NCI-H524 (cell line): ENCODE measurements at regions not wholly inside any gene's neighbourhood (a gene's known extent, or its start where the extent isn't known, plus 50 kb on each side); places are given as distances from the start of the nearest gene placed in this dataset.

Experiments used
- DNase-seq, 2 experiments: peaks; one replicate each; lab custom pipeline; 2025; lab: John Stamatoyannopoulos, UW

DNA sequence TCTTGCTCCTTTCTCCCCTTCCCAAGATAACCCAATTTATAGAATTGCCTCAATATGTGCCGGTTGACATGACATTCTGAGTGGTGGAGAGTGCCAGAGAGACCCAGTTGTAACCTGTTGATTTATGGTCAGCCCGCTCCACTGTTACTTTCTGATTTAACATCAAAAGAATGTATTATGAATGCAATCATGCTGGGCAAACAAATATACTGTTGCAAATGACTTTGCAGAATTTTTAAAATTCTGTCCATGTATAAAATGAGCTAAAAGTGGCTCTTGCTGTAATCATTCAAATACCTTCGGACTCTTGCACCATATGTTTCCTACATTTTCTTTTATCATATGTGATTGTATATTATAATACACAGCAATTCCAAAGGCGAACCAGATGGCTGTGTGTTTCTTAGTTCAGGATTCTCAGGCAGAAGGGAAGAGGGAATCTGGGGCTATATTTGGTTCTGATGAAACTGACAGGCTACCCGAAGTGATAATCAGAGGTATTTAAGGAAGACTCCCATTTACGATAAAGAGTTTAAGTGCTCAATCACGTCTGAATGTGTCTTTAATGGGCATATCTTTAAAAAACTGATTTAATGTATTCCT lies 131.7 kb downstream of the CLCN4 start:
- DNase-seq = no peak

DNA sequence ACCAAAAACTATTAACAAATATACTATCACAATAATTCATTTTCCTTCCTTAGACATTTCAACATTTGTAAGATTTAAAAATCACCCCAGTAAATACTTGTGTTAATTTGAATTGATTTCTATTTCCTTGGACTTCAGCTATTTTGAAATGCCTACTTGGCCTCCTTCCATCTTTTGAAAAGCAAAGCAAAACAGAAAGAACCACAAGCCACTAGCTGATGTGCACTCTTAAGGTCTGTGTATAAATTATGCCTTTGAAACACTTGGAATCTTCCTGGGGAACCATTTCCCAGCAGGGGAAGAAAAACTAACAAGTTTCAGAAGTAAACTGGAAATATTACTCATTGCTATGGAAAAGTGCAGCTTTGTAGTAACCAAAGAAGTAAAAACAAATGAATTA lies 139.8 kb downstream of the CLCN4 start:
- no peak for DNase-seq

DNA sequence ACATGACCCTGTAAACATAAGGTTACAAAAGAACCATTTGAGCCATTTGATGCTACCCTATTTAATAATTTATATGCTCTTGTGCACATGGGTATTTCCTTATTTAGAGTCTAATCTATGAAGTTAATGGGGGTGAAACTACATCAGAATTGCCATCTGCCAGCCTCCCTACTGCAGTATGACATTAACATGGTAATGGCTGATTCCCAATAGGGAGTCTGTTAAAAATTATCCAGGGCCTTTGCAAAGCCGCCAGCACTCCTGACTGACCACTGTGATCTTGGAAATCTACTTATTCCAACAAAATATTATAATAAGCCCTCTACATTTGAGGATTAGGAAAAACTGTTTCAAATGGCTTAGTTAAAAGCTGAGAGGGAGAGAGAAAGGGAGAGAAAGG lies 153.7 kb downstream of the CLCN4 start:
- peak; percentile 8 to 63 for DNase-seq

DNA sequence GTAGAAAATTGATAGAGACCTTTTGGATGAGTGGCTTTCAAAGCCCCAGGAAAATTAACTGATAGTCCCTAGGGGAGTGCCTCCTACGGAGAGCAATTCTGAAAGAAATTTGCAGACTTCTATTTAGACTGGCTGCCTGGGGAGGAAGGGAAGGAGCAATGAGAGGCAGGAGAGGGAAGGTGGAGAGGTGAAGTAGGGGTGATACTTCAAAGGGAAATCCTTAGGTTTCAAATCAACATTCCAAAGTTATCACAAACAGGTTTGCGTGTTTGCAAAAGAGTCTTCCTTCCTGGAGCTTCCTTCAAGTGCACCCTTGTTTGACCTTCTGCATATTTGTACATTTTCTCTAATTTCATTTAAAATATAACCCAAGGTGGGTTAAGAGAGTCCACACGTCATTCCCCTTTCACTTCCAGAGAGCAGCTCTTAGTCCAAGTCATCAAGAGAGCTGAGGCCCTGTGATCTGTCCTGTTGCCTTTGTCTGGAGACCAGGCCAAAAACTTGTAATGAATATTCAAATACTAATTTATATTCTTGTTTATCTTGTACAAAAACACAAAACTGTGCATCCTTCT lies 157.8 kb downstream of the CLCN4 start:
- no peak for DNase-seq

DNA sequence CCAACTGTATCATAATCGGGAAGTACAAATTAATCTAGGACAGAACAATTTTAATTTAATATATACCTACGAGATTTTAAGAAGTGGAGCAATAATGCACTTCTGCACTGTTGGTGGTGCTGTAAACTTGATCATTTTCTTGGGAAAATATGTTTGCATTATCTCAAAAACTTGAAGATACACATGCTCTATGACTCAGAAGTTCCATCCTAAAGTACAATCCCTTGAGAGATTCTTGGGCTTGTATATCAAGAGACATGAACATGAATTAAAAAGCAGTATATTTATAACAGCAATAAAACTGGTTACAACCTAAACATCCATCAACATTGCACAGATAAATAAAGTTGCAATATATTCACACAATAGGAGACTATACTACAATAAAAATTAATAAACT lies 168.8 kb downstream of the CLCN4 start:
- no peak for DNase-seq

DNA sequence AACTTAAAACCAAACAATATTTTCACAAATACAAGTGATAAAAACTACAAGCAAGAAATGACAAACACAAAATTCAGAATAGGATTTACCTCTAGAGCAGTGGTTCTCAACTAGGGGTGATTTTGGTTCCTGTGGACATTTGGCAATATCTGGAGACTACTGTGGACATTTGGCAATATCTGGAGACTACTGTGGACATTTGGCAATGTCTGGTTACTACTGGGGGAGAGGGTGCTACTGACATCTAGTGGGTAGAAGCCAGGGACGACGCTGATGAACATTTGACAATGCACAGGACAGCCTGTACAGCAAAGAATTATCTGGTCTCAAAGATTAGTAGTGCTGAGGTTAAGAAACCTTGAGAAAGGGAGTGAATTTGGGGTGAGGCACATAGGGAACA lies 169.8 kb downstream of the CLCN4 start:
- peak in 1 of 2 experiments; percentile 46 for DNase-seq

DNA sequence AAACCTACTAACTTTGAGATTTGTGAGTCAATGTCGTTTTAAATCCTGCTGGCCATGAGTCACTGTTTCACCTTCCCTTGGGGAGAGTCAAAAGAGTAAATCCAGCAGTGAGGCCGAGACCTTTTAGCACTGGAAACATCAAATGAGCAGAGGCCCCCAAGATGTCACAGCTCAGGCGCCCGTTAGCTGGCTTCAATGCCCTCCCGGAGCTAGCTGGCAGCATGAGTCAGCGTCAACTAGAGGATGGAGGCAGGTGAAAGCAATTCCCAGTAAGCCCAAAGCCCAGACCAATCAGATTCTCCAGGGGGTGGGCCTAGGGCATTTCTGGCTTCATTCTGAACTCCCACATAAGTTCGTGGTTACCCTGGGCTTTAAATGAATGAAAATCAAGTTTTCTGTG lies 170.9 kb downstream of the CLCN4 start:
- no peak for DNase-seq

DNA sequence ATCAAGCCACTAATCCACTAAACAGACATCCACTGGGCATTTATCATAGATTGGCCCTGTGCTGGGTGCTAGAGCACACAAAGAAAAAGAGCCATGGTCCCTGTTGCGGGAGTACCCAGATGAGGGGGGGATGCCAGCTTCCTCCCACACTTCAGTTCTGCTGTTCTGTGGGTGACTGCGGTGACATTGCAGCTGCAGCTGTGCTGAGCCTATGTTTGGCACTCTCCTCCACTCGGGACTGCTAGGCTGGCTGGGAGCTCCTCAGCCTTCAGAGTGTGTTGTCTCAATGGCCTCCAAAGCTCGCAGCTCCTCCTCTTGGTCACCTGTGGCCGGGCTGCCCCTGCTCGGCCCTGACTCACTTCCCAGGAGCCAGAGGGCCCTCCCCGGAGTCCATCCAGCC lies 173.2 kb downstream of the CLCN4 start:
- no peak for DNase-seq

DNA sequence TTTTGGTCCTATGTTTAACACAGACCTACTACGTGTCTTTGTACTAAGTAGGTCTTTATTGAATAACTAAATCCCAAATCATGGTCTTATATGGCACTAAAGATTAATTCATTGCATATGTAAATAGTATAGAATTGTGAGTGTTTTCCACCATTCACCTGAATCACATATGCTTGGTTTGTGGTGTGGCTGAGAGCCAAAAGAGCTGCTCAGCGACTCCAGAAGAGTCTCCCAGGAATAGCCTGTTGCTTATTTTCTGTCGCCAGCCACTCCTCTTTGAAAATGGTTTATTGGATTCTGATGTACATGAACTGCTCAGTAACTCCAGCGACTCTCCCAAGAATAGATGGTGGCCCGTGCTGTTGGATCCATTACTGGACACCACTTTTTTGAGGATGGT lies 184.5 kb downstream of the CLCN4 start:
- DNase-seq = no peak

DNA sequence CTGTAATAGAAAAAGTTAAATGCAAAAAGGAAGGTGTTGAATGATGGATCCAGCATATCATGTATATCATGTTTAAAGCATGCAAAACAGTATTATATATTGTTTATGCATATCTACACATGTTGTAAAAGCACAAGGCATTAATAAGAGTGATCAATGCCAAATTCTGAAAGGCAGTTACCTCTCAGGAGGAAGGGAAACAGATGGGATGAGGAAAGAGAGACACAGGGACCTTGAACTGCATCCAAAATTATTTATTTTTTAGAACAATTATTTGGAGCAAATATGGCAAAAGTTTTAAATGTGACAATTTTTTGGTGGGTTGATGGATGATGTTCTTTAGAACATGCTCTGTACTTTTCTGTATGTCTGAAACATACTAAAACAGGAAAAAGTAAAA lies 193.4 kb downstream of the CLCN4 start:
- DNase-seq = no peak

DNA sequence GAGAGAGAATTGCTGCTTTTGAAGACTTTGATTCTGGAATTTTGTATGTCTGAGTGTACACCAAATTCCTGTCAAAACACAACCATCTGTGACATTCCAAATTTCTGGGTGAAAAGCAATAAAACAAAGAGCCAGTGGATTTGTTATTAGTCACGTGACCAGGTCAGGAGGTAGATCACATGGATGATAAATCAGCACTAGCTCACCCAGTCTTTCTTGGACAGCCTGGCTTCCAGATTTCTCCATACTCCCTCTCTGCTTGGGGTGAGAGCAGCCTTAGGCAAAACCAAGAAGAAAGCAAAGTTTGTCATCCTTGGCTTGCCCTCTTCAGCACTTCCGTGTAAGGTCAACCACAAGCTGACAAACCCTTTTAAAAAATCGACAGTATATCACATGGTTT lies 194.2 kb downstream of the CLCN4 start:
- DNase-seq = no peak

DNA sequence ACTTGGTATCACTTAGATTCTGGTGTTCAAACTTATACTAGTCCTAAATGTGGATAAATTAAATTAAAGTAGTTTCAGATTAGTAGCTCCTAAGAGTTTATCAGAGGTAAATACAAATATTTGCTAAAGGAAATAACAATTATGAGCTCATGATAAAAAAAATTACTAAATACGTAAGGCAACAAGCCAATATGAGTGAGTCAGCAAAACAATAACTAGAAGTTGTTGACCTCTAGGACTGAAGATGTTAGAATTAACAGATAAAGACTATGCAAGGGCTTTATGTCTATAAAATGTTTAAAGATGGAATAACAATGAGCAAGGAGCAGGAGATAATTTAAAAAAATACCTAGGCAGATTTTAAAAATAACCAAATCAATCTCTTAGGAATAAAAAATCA lies 195.8 kb downstream of the CLCN4 start:
- no peak for DNase-seq

DNA sequence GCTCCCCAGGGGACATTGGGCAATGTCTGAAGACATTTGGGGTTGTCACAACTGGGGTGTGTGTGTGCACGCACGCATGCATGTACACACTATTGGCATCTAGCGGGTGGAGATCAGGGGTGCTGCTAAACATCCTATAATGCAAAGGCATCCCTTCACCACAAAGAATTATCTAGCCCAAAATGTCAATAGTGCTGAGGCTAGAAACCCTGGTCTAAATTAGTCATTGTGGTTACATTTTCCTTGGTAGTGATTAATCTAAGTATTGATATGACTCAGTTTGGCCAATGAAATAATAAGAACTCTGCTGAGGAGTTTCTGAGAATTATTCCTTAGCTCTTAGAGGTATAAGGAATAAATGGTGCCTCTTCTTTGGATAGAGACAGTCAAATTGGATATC lies 200.2 kb downstream of the CLCN4 start:
- no peak for DNase-seq

DNA sequence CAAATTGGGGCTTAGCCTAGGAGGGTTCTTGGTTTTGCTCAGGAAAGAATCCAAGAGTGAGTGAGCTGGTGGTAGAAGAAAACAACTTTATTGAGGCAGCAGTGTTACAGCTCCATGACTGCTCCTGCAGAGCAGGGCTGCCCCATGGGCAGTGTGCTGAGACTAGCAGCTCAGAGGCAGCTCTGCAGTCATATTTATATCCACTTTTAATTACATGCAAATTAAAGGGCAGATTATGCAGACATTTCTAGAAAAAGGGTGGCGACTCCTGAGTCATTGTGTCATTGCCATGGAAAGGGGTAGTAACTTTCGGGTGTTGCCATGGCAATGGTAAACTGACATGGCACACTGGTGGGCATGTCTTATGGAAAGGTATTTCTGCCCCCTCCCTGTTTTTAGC lies 202.2 kb downstream of the CLCN4 start:
- no peak for DNase-seq

DNA sequence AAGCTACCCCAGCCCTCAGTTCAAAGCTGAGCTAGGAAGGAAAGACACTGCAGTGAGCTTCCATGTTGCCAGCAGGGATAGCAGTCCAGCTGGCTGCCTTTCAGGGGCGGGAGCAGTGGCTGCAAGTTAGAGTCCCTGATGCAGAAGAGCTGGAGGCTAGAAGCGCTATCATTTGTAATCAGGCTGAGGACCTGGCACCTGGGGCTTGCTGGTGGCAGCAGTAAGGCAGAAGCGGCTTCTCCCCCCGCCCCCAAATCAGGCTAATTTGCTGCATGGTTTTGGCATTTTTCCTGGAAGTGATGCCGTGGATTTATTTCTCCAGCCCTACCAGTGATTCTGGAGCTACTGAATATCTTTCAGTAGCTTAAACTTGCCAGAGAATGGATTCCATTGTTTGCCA lies 203.3 kb downstream of the CLCN4 start:
- no peak for DNase-seq

DNA sequence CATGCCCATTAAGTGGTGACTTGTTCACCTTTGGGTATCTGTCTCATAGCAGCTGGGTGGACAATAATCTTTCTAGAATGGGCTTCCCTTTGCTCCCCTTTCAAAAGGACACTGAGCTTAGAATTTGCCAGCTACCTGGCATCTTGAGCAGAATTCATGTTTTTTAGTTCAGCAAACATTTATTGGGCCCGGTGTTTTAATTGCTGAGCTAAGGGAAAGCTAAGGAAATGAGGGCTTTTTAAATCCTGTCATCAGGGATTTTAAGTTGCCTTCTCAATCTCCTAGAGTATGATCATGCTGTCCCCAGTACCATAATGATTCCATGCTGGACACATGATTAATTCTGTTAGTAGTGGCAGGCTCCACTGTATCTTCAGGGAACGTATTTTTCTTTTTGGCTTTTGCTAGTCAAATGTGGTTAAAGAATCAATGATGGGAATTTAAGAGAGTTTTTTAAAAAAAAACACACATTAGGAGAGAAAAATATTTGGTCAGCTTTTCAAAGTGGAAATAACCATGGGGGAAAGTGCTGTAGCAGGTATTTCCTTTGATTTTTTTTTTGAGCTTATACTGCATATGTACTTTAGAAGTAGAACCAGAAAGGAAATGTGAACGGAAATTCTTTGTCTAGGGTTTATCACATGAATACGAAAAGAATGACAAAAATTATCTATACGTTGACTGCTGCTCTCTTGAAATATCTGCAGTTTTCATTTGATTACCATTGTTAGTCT lies 208.9 kb downstream of the CLCN4 start:
- DNase-seq = no peak

DNA sequence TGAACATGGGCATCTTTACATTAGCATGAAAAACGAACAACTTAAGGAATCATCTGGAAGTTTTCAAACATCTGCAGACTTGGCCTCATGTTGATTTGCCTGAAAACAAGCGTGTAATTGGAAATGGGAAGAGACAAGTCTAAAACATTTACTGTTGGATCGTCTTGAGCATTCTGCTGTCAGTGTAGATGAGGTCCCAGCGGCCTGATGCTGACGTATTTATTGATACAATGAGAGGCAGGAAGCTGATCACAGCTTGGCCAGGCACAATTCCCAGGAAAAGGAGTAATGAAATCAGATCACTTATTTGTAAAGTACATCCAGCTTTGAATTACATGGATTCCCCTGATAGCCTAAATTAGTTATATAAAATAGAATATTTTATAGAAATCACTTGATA lies 210.6 kb downstream of the CLCN4 start:
- no peak for DNase-seq

DNA sequence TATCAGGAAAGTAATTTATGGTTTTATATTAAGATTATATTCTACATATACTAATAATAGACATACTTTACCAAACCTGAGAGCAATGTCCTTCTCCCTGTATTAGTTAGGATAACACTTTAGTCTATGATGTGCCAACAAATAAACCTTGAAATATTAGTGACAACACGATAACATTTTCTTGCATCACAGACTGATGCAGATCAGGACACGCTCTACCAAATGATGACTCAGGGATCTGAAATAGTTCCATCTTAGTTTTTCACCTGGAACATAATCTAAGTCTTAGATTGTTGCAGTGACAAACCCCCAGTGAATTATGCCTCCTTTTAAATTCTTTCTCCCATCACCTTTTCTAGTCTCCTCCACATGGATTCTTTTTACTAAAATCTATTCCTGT lies 214.2 kb downstream of the CLCN4 start:
- no peak for DNase-seq

DNA sequence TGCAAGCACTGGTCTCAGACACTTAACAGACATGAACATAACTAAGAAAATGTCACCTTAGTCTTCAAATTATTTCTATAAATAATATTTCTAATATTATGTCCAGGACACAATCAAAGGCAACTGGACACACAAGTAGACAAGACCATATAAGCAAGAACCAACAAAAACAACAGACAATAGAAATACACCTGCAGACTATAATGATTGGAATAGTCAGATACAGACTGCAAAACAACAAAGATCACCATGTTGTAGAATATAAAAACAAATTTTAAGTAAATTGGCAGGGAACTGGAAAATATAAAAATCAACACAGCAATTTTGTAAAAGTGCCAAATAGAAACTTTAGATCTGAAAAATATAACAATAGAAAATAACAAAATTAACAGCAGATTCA lies 220.7 kb downstream of the CLCN4 start:
- DNase-seq = no peak

DNA sequence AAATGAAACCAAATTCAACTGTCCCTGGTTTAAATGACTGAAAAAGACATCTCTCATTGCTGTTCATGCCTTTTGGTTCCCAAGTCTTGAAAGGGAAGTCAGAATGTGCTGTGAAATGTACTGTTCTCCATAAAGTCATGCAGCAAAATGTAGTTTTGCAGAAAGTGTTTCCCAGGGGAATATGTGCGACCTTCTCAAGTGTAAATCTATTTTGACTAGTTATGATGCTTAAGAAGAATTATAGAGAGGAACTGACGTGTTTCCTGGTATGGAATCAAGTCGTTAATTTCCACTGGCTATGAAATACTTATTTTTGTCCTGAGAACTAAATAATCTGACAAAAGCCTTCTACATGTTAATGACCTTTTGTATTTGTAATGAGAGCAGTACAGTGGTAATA lies 223.1 kb downstream of the CLCN4 start:
- DNase-seq = no peak

DNA sequence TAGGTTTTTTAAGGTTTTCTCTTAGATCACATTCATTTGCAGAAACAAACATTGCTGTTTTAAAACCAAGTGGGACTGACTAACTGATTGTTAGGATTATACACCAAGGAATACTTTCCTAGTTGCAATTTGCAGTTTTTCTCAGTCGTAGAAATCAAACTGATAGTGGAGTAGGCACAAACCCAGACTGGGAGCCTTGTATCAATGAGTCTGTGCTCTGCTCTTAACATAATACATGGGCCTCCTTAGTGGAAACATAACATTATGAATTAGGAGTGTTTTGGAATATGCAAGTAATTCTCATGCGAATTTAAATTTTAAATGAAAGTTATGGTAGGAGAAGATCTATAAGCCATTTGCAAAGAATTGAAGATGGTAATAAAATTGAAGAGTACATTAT lies 223.5 kb downstream of the CLCN4 start:
- DNase-seq = no peak

DNA sequence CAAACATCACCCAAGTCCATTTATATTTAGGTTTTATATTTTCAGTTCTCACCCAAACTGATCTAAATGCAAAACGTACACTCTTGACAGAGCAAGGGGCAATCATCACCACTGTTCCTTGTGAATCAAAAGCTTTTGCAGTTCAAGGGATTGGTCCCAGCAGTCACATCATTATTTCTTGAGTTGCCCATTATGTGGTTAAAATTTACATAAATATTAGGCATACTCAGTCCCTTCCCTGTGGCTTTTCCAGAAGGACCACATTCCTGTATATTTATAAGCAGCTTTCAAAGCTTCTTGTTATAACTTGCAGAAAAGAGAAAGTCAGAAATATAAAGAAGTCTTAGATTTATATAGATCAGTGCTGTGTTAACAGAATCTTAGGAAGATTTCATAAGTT lies 224.4 kb downstream of the CLCN4 start:
- DNase-seq = no peak

DNA sequence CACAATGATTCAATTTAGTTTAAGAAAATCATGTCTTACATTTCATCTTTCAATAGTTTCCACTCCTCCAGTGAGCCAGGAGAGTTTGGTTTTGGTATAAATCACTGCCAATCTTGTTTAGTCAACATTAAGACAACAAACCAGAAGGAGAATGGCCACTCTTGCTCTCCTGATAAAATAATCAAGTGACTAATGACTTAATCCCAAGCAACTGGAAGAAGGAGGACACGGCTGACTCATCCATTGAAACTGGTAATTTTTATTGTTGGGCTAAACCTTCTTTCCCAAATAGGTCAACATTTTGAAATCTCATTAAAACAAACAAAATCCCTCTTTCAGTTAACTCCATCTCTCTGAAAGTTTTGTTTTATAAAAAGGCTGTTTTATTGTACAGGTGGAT lies 230.2 kb downstream of the CLCN4 start:
- DNase-seq = no peak

DNA sequence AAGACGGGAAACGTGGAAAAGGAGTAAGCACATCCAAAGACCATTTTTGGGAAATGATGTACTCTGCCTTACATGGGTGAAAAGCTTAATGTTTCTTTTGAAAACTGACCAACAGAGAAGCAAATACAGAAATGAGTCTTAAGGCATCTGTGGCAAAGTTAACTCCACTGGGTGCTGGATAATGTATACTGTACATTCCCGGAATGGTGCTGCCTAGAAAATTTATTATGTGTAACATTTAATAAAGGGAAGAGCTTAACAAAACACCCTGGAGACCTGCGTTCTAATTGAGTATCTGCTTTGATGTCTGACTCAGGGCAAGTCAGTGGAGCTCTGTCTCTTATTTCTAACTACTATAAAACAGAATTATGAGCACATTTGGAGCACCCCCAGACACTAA lies 230.2 kb downstream of the MID1 start:
- DNase-seq = no peak
